ENCODE measurements at regions not wholly inside any gene's neighbourhood (a gene's known extent, or its start where the extent isn't known, plus 50 kb on each side); places are given as distances from the start of the nearest gene placed in this dataset.

- Histone ChIP-seq H3K27me3 (ENCODE audit: insufficient read depth, low read length) (no peaks in the 10 kb centered on the region), H2BK5ac (ENCODE audit: insufficient read length, low read length) (no peak overlapping the region), H4K8ac (replicated peaks; ENCODE audit: insufficient read length, low read depth, low read length) (no peak overlapping the region), H3K9ac (ENCODE audit: extremely low read depth, insufficient read length, low read length) (no peak overlapping the region), H4K20me1 (ENCODE audit: control insufficient read depth, insufficient read depth, insufficient read length) (no peaks in the 10 kb centered on the region), H3K18ac (ENCODE audit: insufficient read length, low read depth, low read length) (no peak overlapping the region), H4K91ac (ENCODE audit: insufficient read length, low read depth, low read length) (no peak overlapping the region), H2AK5ac (ENCODE audit: insufficient read length, low read length) (no peak overlapping the region), H2BK120ac (ENCODE audit: low read depth, low read length, poor library complexity, severe bottlenecking) (no peak overlapping the region), H3T11ph (ENCODE audit: low read length) (no peak overlapping the region), H2AFZ (ENCODE audit: low read length) (no peak overlapping the region), H2BK15ac (ENCODE audit: low read depth, low read length) (no peak overlapping the region), H3K9me3 (ENCODE audit: control insufficient read depth, low read depth, low read length) (no peaks in the 10 kb centered on the region), H3K23me2 (ENCODE audit: insufficient read length, low read depth, low read length, poor library complexity, severe bottlenecking) (no peaks in the 10 kb centered on the region), H2BK20ac (ENCODE audit: low read depth, low read length, poor library complexity, severe bottlenecking) (no peak overlapping the region), H3K27ac (ENCODE audit: insufficient read length, low read depth, low read length) (no peak overlapping the region), H3K4me2 (ENCODE audit: insufficient read depth, insufficient read length, low read length) (no peak overlapping the region), H4K5ac (ENCODE audit: insufficient read length, low read depth, low read length) (no peak overlapping the region), H3K79me1 (ENCODE audit: insufficient read depth, low read depth, low read length, poor library complexity, severe bottlenecking) (no peaks in the 10 kb centered on the region), H3K79me2 (ENCODE audit: insufficient read depth, low read length) (no peaks in the 10 kb centered on the region), H3K23ac (ENCODE audit: insufficient read length, low read depth, low read length) (no peak overlapping the region), H3K4me1 (ENCODE audit: insufficient read depth, low read length) (no peaks in the 10 kb centered on the region), H2BK12ac (ENCODE audit: insufficient read length, low read depth, low read length) (no peak overlapping the region), H3K14ac (ENCODE audit: insufficient read depth, low read length) (no peak overlapping the region), H3K4ac (ENCODE audit: low read depth, low read length) (no peak overlapping the region), H3K56ac (ENCODE audit: insufficient read length, low read depth, low read length) (no peak overlapping the region)
- H3K4me1 Mint-ChIP-seq: peaks cover 4 to 5% of the 10 kb centered on the region in 2 experiments; a peak in 3 of 4 replicates
- DNase-seq: no peak
- H3K27ac Mint-ChIP-seq: no peak overlapping the region
- no peaks in the 10 kb centered on the region for H3K36me3 Mint-ChIP-seq (ENCODE audit: insufficient read depth in 1 of 3, low read depth in 3 of 3)
- H3K27me3 Mint-ChIP-seq (ENCODE audit: low read depth): peaks cover 6% of the 10 kb centered on the region
- H3K4me3 Mint-ChIP-seq: no peak overlapping the region
- TF ChIP-seq CTCF (conservative IDR thresholded peaks at IDR 0.05): no peak
- H3K9me3 Mint-ChIP-seq: no peaks in the 10 kb centered on the region
Observed at GRCh38 chr12:63382930-63383329, 231.9 kb upstream of the AVPR1A start.
